H1 (cell line): ENCODE measurements at regions not wholly inside any gene's neighbourhood (a gene's known extent, or its start where the extent isn't known, plus 50 kb on each side); places are given as distances from the start of the nearest gene placed in this dataset.

Experiments
- CHD1 ChIP-seq: IDR thresholded peaks from 2 replicates; pipeline ENCODE4 v1.6.1; 2012; ENCODE audit warnings: low read depth, low read length, improper control_type of control experiment
- CTCF ChIP-seq, 3 experiments: IDR thresholded peaks; 1 replicate in 2 of 3; 2 replicates in 1 of 3; pipeline versions ENCODE4 v1.5.1 to v1.6.1; 2011; ENCODE audit warnings: low read length in 3 of 3, mild to moderate bottlenecking in 3 of 3, inconsistent platforms in 2 of 3, low read depth in 1 of 3, moderate library complexity in 1 of 3; ENCODE audit not compliant: insufficient read depth in 1 of 3; ENCODE audit errors: control extremely low read depth in 1 of 3
- EP300 ChIP-seq, 2 experiments: IDR thresholded peaks; 1 replicate in 1 of 2; 2 replicates in 1 of 2; pipeline ENCODE4 v1.6.1; 2011 to 2012; ENCODE audit warnings: low read depth in 2 of 2, low read length in 2 of 2, mild to moderate bottlenecking in 2 of 2, borderline replicate concordance in 1 of 2, inconsistent platforms in 1 of 2, moderate library complexity in 1 of 2
- POLR2A ChIP-seq, 2 experiments: IDR thresholded peaks; 1 replicate in 1 of 2; 2 replicates in 1 of 2; pipeline ENCODE4 v1.6.1; 2011; ENCODE audit warnings: low read depth in 2 of 2, low read length in 2 of 2, mild to moderate bottlenecking in 2 of 2; ENCODE audit errors: control extremely low read depth in 1 of 2
- YY1 ChIP-seq: IDR thresholded peaks from 2 replicates; pipeline ENCODE4 v1.6.1; 2011; ENCODE audit warnings: low read depth, mild to moderate bottlenecking, low read length
- TF ChIP-seq, protein P1 (sequence below): IDR thresholded peaks from 2 replicates; pipeline ENCODE4 v1.6.1; 2011; ENCODE audit warnings: low read depth, mild to moderate bottlenecking, low read length; ENCODE audit not compliant: insufficient read depth

DNA sequence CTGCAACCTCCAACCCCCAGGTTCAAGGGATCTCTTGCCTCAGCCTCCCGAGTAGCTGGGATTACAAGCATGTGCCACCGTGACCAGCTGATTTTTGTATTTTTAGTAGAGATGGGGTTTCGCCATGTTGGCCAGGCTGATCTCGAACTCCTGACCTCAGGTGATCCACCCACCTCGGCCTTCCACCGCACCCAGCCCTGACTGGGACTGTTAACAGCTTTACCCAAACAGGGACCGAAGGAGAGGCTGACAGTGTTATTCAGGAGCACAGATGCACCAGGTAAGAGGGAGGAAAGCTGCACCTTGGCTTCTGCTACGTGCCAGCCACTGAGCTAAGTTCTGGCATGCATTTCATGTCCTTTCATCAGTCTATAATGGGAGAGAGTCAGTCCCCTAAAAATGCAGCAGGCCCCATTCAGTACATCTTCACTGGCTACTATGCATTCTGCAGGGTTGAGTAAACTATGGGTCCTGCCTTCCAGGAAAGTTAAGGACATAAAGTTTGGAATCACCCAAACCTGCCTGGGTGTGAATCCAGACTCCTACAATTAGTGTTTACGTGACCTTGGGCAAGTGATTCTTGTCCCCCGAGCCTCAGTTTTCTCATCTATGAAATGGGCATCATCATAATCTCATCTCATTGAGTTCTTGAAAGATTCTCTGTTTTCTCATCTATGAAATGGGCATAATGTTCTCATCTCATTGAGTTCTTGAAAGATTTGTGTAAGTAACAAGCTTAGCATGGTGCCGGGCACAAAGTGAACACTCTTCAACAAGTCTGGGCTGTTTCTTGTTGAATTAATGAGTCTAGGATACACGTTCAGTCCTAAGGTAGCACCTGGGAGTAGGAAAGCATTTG lies 82.2 kb downstream of the CPN2 start:
- no peak for TF ChIP-seq EP300 (IDR thresholded peaks at IDR 0.05; ENCODE audit: borderline replicate concordance in 1 of 2, low read depth in 2 of 2, low read length in 2 of 2)
- TF ChIP-seq, protein P1, sequence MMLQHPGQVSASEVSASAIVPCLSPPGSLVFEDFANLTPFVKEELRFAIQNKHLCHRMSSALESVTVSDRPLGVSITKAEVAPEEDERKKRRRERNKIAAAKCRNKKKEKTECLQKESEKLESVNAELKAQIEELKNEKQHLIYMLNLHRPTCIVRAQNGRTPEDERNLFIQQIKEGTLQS: no peak
- TF ChIP-seq POLR2A (IDR thresholded peaks at IDR 0.05; ENCODE audit: control extremely low read depth in 1 of 2, low read depth in 2 of 2, low read length in 2 of 2): no peak
- no peak for TF ChIP-seq CTCF (IDR thresholded peaks at IDR 0.05; ENCODE audit: control extremely low read depth in 1 of 3, insufficient read depth in 1 of 3, low read depth in 1 of 3, low read length in 3 of 3)
- no peak for TF ChIP-seq YY1
- no peak for TF ChIP-seq CHD1
